ENCODE measurements at regions not wholly inside any gene's neighbourhood (a gene's known extent, or its start where the extent isn't known, plus 50 kb on each side); places are given as distances from the start of the nearest gene placed in this dataset.
"Not testable (repeated sequence)": the region's sequence is repeated elsewhere in the genome, so short reads cannot be mapped to it uniquely, and the experiment has no call there.

GRCh38 chr9:82052081-82052480 lies 63.5 kb downstream of the SPATA31D1 start:
- H3K4me2 ChIP-seq (ENCODE audit: insufficient read depth, low read length), result no peak overlapping the region
- no peak overlapping the region for H2AFZ ChIP-seq (ENCODE audit: low read depth, low read length)
- no peaks in the 10 kb centered on the region for H3K36me3 ChIP-seq (ENCODE audit: insufficient read depth, low read length)
- ATAC-seq (ENCODE audit: insufficient read depth, low read depth) (no peak), DNase-seq (no peak)
- H3K4me1 ChIP-seq (ENCODE audit: insufficient read depth, low read length), result no peaks in the 10 kb centered on the region
- TF ChIP-seq CTCF (IDR thresholded peaks at IDR 0.05; ENCODE audit: borderline replicate concordance, extremely low read depth, low read length, poor library complexity, severe bottlenecking), result no peak
- no peaks in the 10 kb centered on the region for H3K27me3 ChIP-seq (ENCODE audit: insufficient read depth, low read length, poor library complexity)
- no peaks in the 10 kb centered on the region for H4K20me1 ChIP-seq (ENCODE audit: insufficient read depth, low read length)
- no peaks in the 10 kb centered on the region for H3K79me2 ChIP-seq (ENCODE audit: insufficient read depth, low read length)
- H3K27ac ChIP-seq (ENCODE audit: low read length), result no peak overlapping the region
- H3K4me3 ChIP-seq (ENCODE audit: low read depth in 1 of 2, low read length in 2 of 2), result no peak overlapping the region
- H3K9ac ChIP-seq (ENCODE audit: low read depth, low read length), result no peak overlapping the region
- no peaks in the 10 kb centered on the region for H3K9me3 ChIP-seq (ENCODE audit: insufficient read depth, low read length, severe bottlenecking)

GRCh38 chr9:82054264-82055015 lies 65.9 kb downstream of the SPATA31D1 start:
- ATAC-seq (ENCODE audit: insufficient read depth, low read depth) (no peak), DNase-seq (no peak)
- Histone ChIP-seq H4K20me1 (ENCODE audit: insufficient read depth, low read length) (no peaks in the 10 kb centered on the region), H2AFZ (ENCODE audit: low read depth, low read length) (no peak overlapping the region), H3K4me1 (ENCODE audit: insufficient read depth, low read length) (no peaks in the 10 kb centered on the region), H3K36me3 (ENCODE audit: insufficient read depth, low read length) (no peaks in the 10 kb centered on the region), H3K9ac (ENCODE audit: low read depth, low read length) (no peak overlapping the region), H3K27ac (ENCODE audit: low read length) (no peak overlapping the region), H3K79me2 (ENCODE audit: insufficient read depth, low read length) (no peaks in the 10 kb centered on the region), H3K4me3 (ENCODE audit: low read depth in 1 of 2, low read length in 2 of 2) (no peak overlapping the region), H3K4me2 (ENCODE audit: insufficient read depth, low read length) (no peak overlapping the region), H3K27me3 (ENCODE audit: insufficient read depth, low read length, poor library complexity) (no peaks in the 10 kb centered on the region), H3K9me3 (ENCODE audit: insufficient read depth, low read length, severe bottlenecking) (no peaks in the 10 kb centered on the region)
- TF ChIP-seq EZH2 (IDR thresholded peaks at IDR 0.05; ENCODE audit: borderline replicate concordance, low read depth, low read length, severe bottlenecking), result no peak
- no peak for TF ChIP-seq CTCF (IDR thresholded peaks at IDR 0.05; ENCODE audit: borderline replicate concordance, extremely low read depth, low read length, poor library complexity, severe bottlenecking)

GRCh38 chr9:82057805-82058204 lies 69.2 kb downstream of the SPATA31D1 start:
- H3K4me2 ChIP-seq (ENCODE audit: insufficient read depth, low read length), result no peak overlapping the region

GRCh38 chr9:82061801-82062200 lies 73.2 kb downstream of the SPATA31D1 start:
- H3K36me3 ChIP-seq (ENCODE audit: insufficient read depth, low read length); H2AFZ ChIP-seq (ENCODE audit: low read depth, low read length): not testable (repeated sequence)

More at GRCh38 chr9:82057805-82058204, 69.2 kb downstream of the SPATA31D1 start:
- H3K27me3 ChIP-seq (ENCODE audit: insufficient read depth, low read length, poor library complexity), result no peaks in the 10 kb centered on the region
- H3K9ac ChIP-seq (ENCODE audit: low read depth, low read length), result no peak overlapping the region
- H3K36me3 ChIP-seq (ENCODE audit: insufficient read depth, low read length), result no peaks in the 10 kb centered on the region
- H3K4me1 ChIP-seq (ENCODE audit: insufficient read depth, low read length), result no peaks in the 10 kb centered on the region
- H3K4me3 ChIP-seq (ENCODE audit: low read depth in 1 of 2, low read length in 2 of 2), result no peak overlapping the region
- no peak overlapping the region for H3K27ac ChIP-seq (ENCODE audit: low read length)
- no peak for TF ChIP-seq CTCF (IDR thresholded peaks at IDR 0.05; ENCODE audit: borderline replicate concordance, extremely low read depth, low read length, poor library complexity, severe bottlenecking)
- TF ChIP-seq EZH2 (IDR thresholded peaks at IDR 0.05; ENCODE audit: borderline replicate concordance, low read depth, low read length, severe bottlenecking), result no peak
- DNase-seq (no peak), ATAC-seq (ENCODE audit: insufficient read depth, low read depth) (no peak)
- H4K20me1 ChIP-seq (ENCODE audit: insufficient read depth, low read length), result no peaks in the 10 kb centered on the region
- H3K9me3 ChIP-seq (ENCODE audit: insufficient read depth, low read length, severe bottlenecking), result no peaks in the 10 kb centered on the region
- no peaks in the 10 kb centered on the region for H3K79me2 ChIP-seq (ENCODE audit: insufficient read depth, low read length)
- H2AFZ ChIP-seq (ENCODE audit: low read depth, low read length), result no peak overlapping the region

More at GRCh38 chr9:82061801-82062200, 73.2 kb downstream of the SPATA31D1 start:
- H3K9me3 ChIP-seq (ENCODE audit: insufficient read depth, low read length, severe bottlenecking); DNase-seq; H3K9ac ChIP-seq (ENCODE audit: low read depth, low read length); H3K4me2 ChIP-seq (ENCODE audit: insufficient read depth, low read length); H3K27ac ChIP-seq (ENCODE audit: low read length); H3K79me2 ChIP-seq (ENCODE audit: insufficient read depth, low read length); ATAC-seq (ENCODE audit: insufficient read depth, low read depth); H3K4me1 ChIP-seq (ENCODE audit: insufficient read depth, low read length); H3K27me3 ChIP-seq (ENCODE audit: insufficient read depth, low read length, poor library complexity); H3K4me3 ChIP-seq (ENCODE audit: low read depth in 1 of 2, low read length in 2 of 2); H4K20me1 ChIP-seq (ENCODE audit: insufficient read depth, low read length): not testable (repeated sequence)
